Muscle of back (tissue), 3 donors: ENCODE measurements at regions not wholly inside any gene's neighbourhood (a gene's known extent, or its start where the extent isn't known, plus 50 kb on each side); places are given as distances from the start of the nearest gene placed in this dataset.
A peak's percentile ranks its signal among the peaks of the same experiment; 100 is the strongest.
"Not testable (repeated sequence)": the region's sequence is repeated elsewhere in the genome, so short reads cannot be mapped to it uniquely, and the experiment has no call there.

ENCODE experiments used
- DNase-seq, 3 donors: peaks; one replicate each; pipeline versions ENCODE4 v3.0.0 to v3.0.0-alpha.2; 2013

- DNase-seq, result no peak
Measured at GRCh38 chr20:48490961-48491831, 336.6 kb downstream of the PREX1 start.

- not testable (repeated sequence) for DNase-seq
Measured at GRCh38 chr20:48490341-48490740, 337.5 kb downstream of the PREX1 start.

GRCh38 chr20:48489656-48490055 is 338.1 kb downstream of the PREX1 start:
- DNase-seq, result peak; percentile 21 to 27 (median 26)

- no peak for DNase-seq
Measured at GRCh38 chr20:48489046-48489463, 338.7 kb downstream of the PREX1 start.

DNA sequence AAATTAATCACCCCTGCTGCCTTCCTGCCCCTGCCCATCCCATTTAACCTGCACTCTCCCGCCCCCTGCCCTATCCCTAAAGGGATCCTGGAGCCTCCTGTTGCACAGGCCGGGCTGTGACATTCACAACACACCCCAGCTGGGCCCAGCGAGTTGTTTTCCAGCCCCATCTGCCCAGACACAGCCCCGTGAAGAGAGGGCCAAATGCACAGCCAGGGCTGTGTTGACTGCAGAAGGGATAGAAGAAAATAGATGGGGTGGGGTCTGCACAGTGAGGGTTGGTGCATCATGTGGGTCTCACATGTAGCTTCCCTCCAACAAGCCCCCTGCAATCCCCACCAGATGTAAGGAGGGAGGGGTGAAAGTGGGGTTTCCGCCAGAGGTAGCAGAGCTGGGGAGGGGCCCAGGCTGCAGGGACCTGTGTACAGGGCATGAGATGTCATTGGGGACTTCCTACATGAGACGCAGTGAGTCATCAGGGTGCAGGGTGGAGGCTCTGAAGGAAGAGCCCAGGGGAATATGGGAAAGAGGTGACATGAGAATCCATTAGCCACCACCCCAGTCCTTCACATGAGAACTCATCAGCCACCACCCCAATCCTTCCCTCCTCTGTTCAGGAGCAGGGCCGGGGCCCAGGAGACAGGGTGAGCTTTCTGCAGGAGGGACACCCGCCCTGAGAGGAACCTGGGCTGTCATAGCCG is 339.3 kb downstream of the PREX1 start:
- DNase-seq, result not testable (repeated sequence)

GRCh38 chr20:48486065-48486464 is 341.7 kb downstream of the PREX1 start:
- DNase-seq, result peak in 1 of 3 donors; percentile 9

GRCh38 chr20:48485153-48485552 is 342.6 kb downstream of the PREX1 start:
- not testable (repeated sequence) for DNase-seq

GRCh38 chr20:48483334-48484066 is 344.3 kb downstream of the PREX1 start:
- DNase-seq, result no peak

GRCh38 chr20:48482790-48483189 is 345.0 kb downstream of the PREX1 start:
- no peak for DNase-seq

GRCh38 chr20:48480216-48480772 is 347.5 kb downstream of the PREX1 start:
- DNase-seq, result no peak

DNA sequence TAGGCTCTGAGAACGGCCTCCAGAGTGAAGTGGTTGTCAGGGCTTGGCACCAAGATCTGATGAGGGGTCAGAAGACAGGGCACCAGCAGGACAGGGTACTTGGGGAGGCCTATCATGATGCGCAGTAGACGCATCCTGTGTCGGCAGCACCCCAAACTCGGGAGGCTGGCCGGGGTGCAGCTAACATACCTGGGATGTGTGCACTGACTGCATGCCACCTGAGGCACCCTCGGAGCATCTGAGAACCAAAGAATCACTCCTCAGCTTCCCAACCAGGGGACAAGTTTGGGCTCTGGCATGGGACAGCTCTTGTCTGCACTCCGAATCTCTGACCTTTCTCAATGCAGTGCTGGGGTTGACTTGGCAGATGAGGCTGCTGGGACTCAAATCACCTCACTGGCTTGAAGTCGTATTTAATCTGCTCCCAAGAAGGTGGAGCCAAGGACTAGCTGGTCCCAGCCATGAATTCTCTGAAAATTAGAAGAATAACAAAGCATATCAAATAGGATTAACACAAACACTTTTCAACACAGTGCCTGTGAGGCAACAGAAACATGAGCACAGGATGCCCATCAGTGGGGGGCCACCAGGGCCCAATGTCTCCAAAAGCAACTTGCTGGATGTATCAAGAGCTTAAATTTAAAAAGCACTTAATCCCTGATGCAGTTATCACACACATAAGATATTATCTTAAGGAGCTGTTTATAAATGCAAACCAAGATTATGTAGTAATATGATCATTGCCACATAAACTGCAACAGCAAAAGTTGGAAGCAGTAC is 348.8 kb downstream of the PREX1 start:
- no peak for DNase-seq

GRCh38 chr20:48478370-48478769 is 349.4 kb downstream of the PREX1 start:
- DNase-seq, result no peak

GRCh38 chr20:48476854-48477253 is 350.9 kb downstream of the PREX1 start:
- no peak for DNase-seq

- no peak for DNase-seq
Measured at GRCh38 chr20:48474022-48474421, 353.8 kb downstream of the PREX1 start.

GRCh38 chr20:48471759-48472408 is 355.9 kb downstream of the PREX1 start:
- no peak for DNase-seq

GRCh38 chr20:48471176-48471575 is 356.6 kb downstream of the PREX1 start:
- DNase-seq, result no peak

DNA sequence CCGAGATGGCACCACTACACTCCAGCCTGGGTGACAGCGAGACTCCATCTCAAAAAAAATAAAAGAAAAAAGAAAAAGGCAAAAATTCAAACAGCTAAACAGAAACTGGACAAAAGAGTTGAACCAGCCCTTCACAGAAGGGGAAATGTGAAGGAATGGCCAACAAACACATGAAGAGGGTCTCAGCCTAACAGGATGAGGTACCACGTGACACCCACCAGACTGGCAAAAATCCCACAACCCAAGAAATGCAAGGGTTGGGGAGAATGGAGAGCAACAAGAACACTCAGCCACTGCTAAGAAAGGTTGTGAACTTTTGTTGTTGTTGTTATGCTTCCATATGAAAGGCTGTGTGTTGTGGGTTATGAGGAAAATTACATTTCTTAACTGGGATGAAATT is 357.7 kb downstream of the PREX1 start:
- no peak for DNase-seq

GRCh38 chr20:48469026-48469425 is 358.8 kb downstream of the PREX1 start:
- no peak for DNase-seq

DNA sequence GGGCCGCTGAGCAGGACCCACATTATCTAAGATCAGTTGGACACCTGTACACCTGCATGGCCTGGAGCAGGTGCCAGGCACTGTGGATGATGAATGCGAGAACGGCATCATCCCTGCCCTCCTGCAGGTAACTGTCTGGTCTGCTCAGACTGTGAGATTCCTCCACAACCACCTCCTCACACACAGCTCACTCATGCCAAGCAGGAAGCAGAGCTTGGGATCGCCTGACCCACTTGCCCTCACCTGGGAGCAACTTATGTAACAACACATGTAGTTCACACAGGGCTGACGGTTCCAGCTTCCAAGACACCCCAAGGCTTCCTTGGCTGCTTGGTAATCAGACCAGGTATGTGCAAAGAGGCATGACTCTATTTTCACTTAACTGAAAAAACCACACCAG is 359.2 kb downstream of the PREX1 start:
- no peak for DNase-seq

DNA sequence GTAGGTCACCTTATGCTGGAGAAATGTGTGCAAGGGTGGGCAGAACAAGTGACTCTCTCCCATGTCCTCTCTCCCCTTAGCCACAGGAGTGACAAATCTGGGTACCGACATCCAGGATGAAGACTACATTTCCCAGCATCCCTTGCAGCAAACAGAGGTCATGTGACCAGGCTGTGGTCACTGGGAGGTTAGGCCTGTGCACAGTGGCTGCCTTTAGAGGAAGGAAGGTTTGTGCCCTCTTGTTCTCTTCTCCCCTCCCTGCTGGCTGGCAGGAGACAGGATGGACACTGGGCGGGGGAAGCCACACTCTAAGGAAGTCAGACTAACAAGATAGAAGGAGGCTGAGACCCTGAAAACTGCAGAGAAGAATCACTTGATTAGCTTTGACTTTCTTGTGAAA is 360.2 kb downstream of the PREX1 start:
- no peak for DNase-seq

GRCh38 chr20:48465271-48465670 is 362.5 kb downstream of the PREX1 start:
- DNase-seq, result no peak
